ENCODE measurements at regions not wholly inside any gene's neighbourhood (a gene's known extent, or its start where the extent isn't known, plus 50 kb on each side); places are given as distances from the start of the nearest gene placed in this dataset.
"Not testable (repeated sequence)": the region's sequence is repeated elsewhere in the genome, so short reads cannot be mapped to it uniquely, and the experiment has no call there.

- Histone ChIP-seq H3K4me1 (ENCODE audit: control insufficient read depth, low read depth, low read length) (no peaks in the 10 kb centered on the region), H3K27me3 (ENCODE audit: control insufficient read depth, insufficient read depth, low read length) (no peaks in the 10 kb centered on the region), H3K9me3 (ENCODE audit: control insufficient read depth, low read depth, low read length) (no peaks in the 10 kb centered on the region), H3K4me3 (ENCODE audit: low read length) (no peak overlapping the region), H3K9ac (ENCODE audit: low read length) (no peak overlapping the region), H3K36me3 (ENCODE audit: control insufficient read depth, low read depth, low read length) (no peaks in the 10 kb centered on the region), H3K27ac (ENCODE audit: low read length) (no peak overlapping the region)
Measured at GRCh38 chr18:56289381-56289780, 349.0 kb downstream of the TXNL1 start.

DNA sequence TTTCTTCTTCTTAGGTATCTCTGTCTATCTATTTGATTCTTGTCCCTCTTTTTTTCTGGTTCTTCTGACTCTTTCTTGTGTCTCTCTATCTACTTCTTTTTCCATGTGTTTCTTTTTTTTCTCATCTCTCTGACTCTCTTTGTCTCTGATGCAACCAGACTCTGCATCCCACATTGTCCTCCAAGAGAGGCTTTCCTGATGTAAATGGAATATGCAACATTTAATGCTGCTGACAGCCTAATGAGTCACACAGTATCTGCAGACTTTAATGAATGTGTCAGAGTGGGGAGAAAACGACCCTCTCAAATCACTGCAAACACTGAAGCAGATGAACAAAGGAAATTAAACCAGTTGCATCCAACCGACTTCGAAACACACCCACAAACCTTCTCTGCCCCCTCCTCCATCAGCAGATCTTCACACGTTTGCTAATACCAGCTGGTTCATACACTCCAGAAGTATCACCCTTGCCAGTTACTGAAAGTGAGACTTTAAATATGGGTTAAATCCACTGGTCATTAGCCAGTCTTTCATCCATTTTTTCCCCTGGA, 351.5 kb downstream of the TXNL1 start:
- Histone ChIP-seq H3K9ac (ENCODE audit: low read length) (no peak overlapping the region), H3K27ac (ENCODE audit: low read length) (no peak overlapping the region), H3K9me3 (ENCODE audit: control insufficient read depth, low read depth, low read length) (no peaks in the 10 kb centered on the region), H3K27me3 (ENCODE audit: control insufficient read depth, insufficient read depth, low read length) (no peaks in the 10 kb centered on the region), H3K36me3 (ENCODE audit: control insufficient read depth, low read depth, low read length) (no peaks in the 10 kb centered on the region), H3K4me1 (ENCODE audit: control insufficient read depth, low read depth, low read length) (no peaks in the 10 kb centered on the region), H3K4me3 (ENCODE audit: low read length) (no peak overlapping the region)

DNA sequence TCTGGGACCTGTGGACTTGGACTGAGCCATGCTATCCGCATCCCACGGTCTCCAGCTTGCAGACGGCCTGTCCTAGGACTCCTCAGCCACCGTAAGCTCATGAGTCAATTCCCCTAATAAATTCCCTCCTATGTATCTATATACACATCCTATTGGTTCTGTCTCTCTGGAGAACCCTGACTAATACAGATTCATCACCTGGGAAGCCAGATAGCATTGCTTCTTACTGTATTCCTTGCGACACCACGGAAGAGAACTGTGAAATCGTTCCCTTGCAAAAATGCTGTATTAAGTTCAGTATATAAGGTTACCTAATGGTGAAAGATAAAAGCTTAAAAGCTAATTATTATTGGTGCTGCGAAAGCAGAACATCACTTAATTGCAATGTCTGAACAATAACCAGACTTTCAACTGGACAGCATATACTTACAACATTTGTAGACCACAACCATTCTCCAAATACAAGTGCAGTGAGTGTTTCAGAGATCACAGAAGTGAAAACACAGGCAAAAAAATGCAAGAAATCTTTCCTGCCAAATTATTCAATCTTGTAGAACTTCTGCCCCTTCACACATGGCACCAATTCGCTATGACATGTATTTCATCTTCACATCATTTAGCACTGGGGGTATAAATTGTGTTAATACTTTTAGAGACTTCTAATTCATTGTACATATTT, 352.9 kb downstream of the TXNL1 start:
- Histone ChIP-seq H3K4me1 (ENCODE audit: control insufficient read depth, low read depth, low read length) (no peaks in the 10 kb centered on the region), H3K27me3 (ENCODE audit: control insufficient read depth, insufficient read depth, low read length) (no peaks in the 10 kb centered on the region), H3K9ac (ENCODE audit: low read length) (no peak overlapping the region), H3K36me3 (ENCODE audit: control insufficient read depth, low read depth, low read length) (no peaks in the 10 kb centered on the region), H3K4me3 (ENCODE audit: low read length) (no peak overlapping the region), H3K27ac (ENCODE audit: low read length) (no peak overlapping the region), H3K9me3 (ENCODE audit: control insufficient read depth, low read depth, low read length) (no peaks in the 10 kb centered on the region)

GRCh38 chr18:56284319-56284718, 354.1 kb downstream of the TXNL1 start:
- no peak overlapping the region for H3K9ac ChIP-seq (ENCODE audit: low read length)
- no peak overlapping the region for H3K27ac ChIP-seq (ENCODE audit: low read length)
- H3K9me3 ChIP-seq (ENCODE audit: control insufficient read depth, low read depth, low read length): no peaks in the 10 kb centered on the region
- no peak overlapping the region for H3K4me3 ChIP-seq (ENCODE audit: low read length)
- H3K36me3 ChIP-seq (ENCODE audit: control insufficient read depth, low read depth, low read length): no peaks in the 10 kb centered on the region
- H3K27me3 ChIP-seq (ENCODE audit: control insufficient read depth, insufficient read depth, low read length): no peaks in the 10 kb centered on the region
- no peaks in the 10 kb centered on the region for H3K4me1 ChIP-seq (ENCODE audit: control insufficient read depth, low read depth, low read length)

DNA sequence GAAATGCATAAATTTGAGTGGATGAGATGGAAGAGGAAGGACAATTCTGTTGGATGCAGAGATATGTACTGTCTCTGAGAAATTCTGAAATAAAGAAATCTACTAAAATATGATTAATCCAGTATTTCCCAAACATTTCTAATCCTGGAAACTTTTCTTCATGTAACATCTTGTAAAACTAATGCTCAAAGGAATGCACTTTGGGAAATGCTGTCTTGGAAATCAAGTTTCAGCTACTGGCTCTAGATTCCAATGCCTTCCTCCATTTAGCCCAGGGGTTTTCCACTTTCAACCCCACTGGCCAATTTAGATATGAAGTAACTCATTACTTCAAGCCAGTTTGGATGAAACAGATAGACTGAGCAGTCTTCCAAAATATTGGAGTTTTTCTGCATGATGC, 355.1 kb downstream of the TXNL1 start:
- Histone ChIP-seq H3K4me1 (ENCODE audit: control insufficient read depth, low read depth, low read length) (no peaks in the 10 kb centered on the region), H3K4me3 (ENCODE audit: low read length) (no peak overlapping the region), H3K36me3 (ENCODE audit: control insufficient read depth, low read depth, low read length) (no peaks in the 10 kb centered on the region), H3K27me3 (ENCODE audit: control insufficient read depth, insufficient read depth, low read length) (no peaks in the 10 kb centered on the region), H3K9me3 (ENCODE audit: control insufficient read depth, low read depth, low read length) (no peaks in the 10 kb centered on the region), H3K9ac (ENCODE audit: low read length) (no peak overlapping the region), H3K27ac (ENCODE audit: low read length) (no peak overlapping the region)

DNA sequence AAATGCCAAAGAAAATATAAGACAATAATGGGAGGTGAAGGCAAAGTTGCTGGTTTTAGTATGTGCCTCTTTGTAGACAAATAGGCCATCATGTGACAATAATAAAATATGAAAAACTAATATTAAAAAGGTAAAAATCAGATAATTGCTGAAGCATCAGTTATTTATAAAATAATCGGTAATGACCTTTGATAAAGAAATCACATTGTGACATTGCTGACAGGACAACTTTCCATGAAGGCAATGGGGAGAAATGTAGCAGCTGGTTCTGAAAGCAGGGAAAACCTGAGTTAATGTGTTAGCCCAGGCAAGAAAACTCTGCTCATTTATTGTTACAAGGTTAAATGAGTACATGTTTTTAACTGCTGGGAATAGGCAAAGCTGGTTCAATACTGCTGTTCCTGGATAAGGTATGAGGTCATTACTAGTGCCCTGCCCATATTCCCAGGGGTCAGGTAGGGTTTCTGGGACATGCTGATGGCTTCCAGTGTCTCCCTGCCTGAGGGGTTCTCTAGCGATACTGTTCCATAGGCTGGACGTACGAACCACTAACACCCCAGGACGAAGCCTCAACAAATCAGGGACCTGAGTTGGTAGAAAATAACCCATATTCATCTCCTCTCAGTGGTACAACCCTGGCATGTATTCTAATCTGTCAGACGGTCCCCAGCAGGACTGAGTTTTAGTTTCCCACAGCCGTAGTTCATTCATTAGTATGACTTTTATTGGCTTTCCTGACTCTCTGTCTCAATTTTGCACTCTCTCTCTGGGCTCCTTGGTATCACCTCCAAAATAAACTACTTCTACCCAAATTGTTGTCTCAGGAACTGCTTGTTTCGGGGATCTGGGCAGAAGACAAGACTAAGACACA, 355.9 kb downstream of the TXNL1 start:
- H3K27ac ChIP-seq (ENCODE audit: low read length): no peak overlapping the region
- H3K9me3 ChIP-seq (ENCODE audit: control insufficient read depth, low read depth, low read length): no peaks in the 10 kb centered on the region
- no peak overlapping the region for H3K4me3 ChIP-seq (ENCODE audit: low read length)
- H3K9ac ChIP-seq (ENCODE audit: low read length): no peak overlapping the region
- no peaks in the 10 kb centered on the region for H3K27me3 ChIP-seq (ENCODE audit: control insufficient read depth, insufficient read depth, low read length)
- peaks cover 4% of the 10 kb centered on the region for H3K4me1 ChIP-seq (ENCODE audit: control insufficient read depth, low read depth, low read length)
- no peaks in the 10 kb centered on the region for H3K36me3 ChIP-seq (ENCODE audit: control insufficient read depth, low read depth, low read length)

- H3K27me3 ChIP-seq (ENCODE audit: control insufficient read depth, insufficient read depth, low read length); H3K4me1 ChIP-seq (ENCODE audit: control insufficient read depth, low read depth, low read length); H3K9me3 ChIP-seq (ENCODE audit: control insufficient read depth, low read depth, low read length); H3K36me3 ChIP-seq (ENCODE audit: control insufficient read depth, low read depth, low read length); H3K4me3 ChIP-seq (ENCODE audit: low read length); H3K27ac ChIP-seq (ENCODE audit: low read length); H3K9ac ChIP-seq (ENCODE audit: low read length): not testable (repeated sequence)
Measured at GRCh38 chr18:56279816-56280215, 358.6 kb downstream of the TXNL1 start.

DNA sequence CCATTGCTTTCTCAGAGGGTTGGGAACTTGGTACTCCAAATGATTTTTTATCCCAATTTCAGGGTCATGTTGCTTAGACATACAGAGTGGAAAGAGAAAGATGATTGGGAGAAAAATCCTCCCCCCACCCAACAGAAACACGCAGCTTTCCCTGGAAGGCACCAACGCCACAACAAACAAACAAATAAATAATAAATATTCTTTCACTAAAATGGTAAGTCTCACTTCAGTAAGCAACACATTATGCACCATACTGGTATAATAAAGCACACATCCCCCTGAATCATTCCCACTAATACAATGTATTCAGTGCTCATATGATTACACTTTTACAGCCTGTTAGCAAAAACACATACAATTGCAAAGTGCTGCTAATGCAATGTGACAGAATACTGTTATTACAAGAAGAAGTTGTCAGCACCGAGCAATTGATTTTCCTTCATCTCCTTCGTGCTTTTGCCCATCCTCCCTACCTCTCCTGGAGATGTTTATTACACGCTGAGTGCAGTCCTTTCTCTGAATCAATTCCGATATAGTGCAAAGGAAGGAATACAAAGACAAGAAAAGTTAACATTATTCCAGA, 359.9 kb downstream of the TXNL1 start:
- no peak overlapping the region for H3K27ac ChIP-seq (ENCODE audit: low read length)

GRCh38 chr18:56276466-56276865, 361.9 kb downstream of the TXNL1 start:
- no peaks in the 10 kb centered on the region for H3K9me3 ChIP-seq (ENCODE audit: control insufficient read depth, low read depth, low read length)
- no peak overlapping the region for H3K4me3 ChIP-seq (ENCODE audit: low read length)
- peaks cover 4% of the 10 kb centered on the region for H3K4me1 ChIP-seq (ENCODE audit: control insufficient read depth, low read depth, low read length)
- no peak overlapping the region for H3K27ac ChIP-seq (ENCODE audit: low read length)
- no peaks in the 10 kb centered on the region for H3K36me3 ChIP-seq (ENCODE audit: control insufficient read depth, low read depth, low read length)
- no peaks in the 10 kb centered on the region for H3K27me3 ChIP-seq (ENCODE audit: control insufficient read depth, insufficient read depth, low read length)
- no peak overlapping the region for H3K9ac ChIP-seq (ENCODE audit: low read length)

More for the DNA sequence above, 359.9 kb downstream of the TXNL1 start:
- Histone ChIP-seq H3K36me3 (ENCODE audit: control insufficient read depth, low read depth, low read length) (no peaks in the 10 kb centered on the region), H3K9ac (ENCODE audit: low read length) (no peak overlapping the region), H3K4me3 (ENCODE audit: low read length) (no peak overlapping the region), H3K27me3 (ENCODE audit: control insufficient read depth, insufficient read depth, low read length) (no peaks in the 10 kb centered on the region), H3K4me1 (ENCODE audit: control insufficient read depth, low read depth, low read length) (peaks cover 4% of the 10 kb centered on the region), H3K9me3 (ENCODE audit: control insufficient read depth, low read depth, low read length) (no peaks in the 10 kb centered on the region)

- no peaks in the 10 kb centered on the region for H3K27me3 ChIP-seq (ENCODE audit: control insufficient read depth, insufficient read depth, low read length)
- H3K9me3 ChIP-seq (ENCODE audit: control insufficient read depth, low read depth, low read length): no peaks in the 10 kb centered on the region
- H3K4me3 ChIP-seq (ENCODE audit: low read length): no peak overlapping the region
- no peak overlapping the region for H3K27ac ChIP-seq (ENCODE audit: low read length)
- no peak overlapping the region for H3K9ac ChIP-seq (ENCODE audit: low read length)
- peaks cover 4% of the 10 kb centered on the region for H3K4me1 ChIP-seq (ENCODE audit: control insufficient read depth, low read depth, low read length)
- no peaks in the 10 kb centered on the region for H3K36me3 ChIP-seq (ENCODE audit: control insufficient read depth, low read depth, low read length)
Measured at GRCh38 chr18:56273541-56274219, 364.7 kb downstream of the TXNL1 start.

DNA sequence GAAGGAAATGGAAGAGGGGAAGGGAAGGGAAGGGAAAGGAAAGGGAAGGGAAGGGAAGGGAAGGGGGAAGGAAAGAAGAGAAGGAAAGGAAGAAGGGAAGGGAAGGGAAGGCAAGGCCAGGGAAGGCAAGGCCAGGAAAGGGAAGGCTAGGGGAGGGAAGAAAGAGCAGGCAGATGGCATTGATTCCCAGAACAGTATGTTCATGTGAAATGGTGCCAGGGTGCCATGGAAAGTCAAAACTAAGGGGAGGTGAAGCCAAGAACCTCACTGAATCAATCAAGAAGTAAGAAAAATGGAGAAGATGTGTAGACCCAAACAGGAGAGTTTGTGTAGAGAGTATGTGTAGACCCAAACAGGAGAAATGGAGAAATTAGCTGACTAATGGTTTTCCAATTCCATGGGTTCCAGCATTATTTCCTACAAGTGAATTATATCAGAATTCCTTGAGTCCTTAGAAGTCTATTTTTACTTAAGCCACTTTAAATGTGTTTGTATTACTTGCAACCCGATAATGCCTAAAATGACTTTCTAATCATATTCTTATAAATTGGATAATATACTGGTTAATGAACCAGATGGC, 367.6 kb downstream of the TXNL1 start:
- Histone ChIP-seq H3K9ac (ENCODE audit: low read length) (no peak overlapping the region), H3K9me3 (ENCODE audit: control insufficient read depth, low read depth, low read length) (no peaks in the 10 kb centered on the region), H3K27me3 (ENCODE audit: control insufficient read depth, insufficient read depth, low read length) (no peaks in the 10 kb centered on the region), H3K27ac (ENCODE audit: low read length) (no peak overlapping the region), H3K4me1 (ENCODE audit: control insufficient read depth, low read depth, low read length) (no peaks in the 10 kb centered on the region), H3K36me3 (ENCODE audit: control insufficient read depth, low read depth, low read length) (no peaks in the 10 kb centered on the region), H3K4me3 (ENCODE audit: low read length) (no peak overlapping the region)
